HG03135 (cell line): ENCODE measurements at regions not wholly inside any gene's neighbourhood (a gene's known extent, or its start where the extent isn't known, plus 50 kb on each side); places are given as distances from the start of the nearest gene placed in this dataset.

Experiments
- ATAC-seq: cut with Tn5 transposase; IDR thresholded peaks from one replicate; pipeline ENCODE4 v1.9.1; 2021; ENCODE audit warnings: mild to moderate bottlenecking, moderate library complexity; ENCODE audit not compliant: unreplicated experiment

GRCh38 chr1:8204826-8205225 is 113.1 kb upstream of the SLC45A1 start:
- no peak for ATAC-seq

- no peak for ATAC-seq
Measured at GRCh38 chr1:8203551-8203950, 114.4 kb upstream of the SLC45A1 start.

- ATAC-seq: no peak
Measured at GRCh38 chr1:8203056-8203455, 114.9 kb upstream of the SLC45A1 start.

- ATAC-seq: no peak
Measured at GRCh38 chr1:8202182-8202905, 115.6 kb upstream of the SLC45A1 start.

- ATAC-seq: no peak
Measured at GRCh38 chr1:8201331-8201861, 116.5 kb upstream of the SLC45A1 start.

- ATAC-seq: no peak
Measured at GRCh38 chr1:8200317-8201115, 117.4 kb upstream of the SLC45A1 start.

GRCh38 chr1:8198522-8198921 is 119.4 kb upstream of the SLC45A1 start:
- no peak for ATAC-seq

- no peak for ATAC-seq
Measured at GRCh38 chr1:8197493-8198282, 120.2 kb upstream of the SLC45A1 start.

- ATAC-seq: no peak
Measured at GRCh38 chr1:8194481-8195227, 123.3 kb upstream of the SLC45A1 start.

GRCh38 chr1:8193840-8194406 is 124.0 kb upstream of the SLC45A1 start:
- no peak for ATAC-seq

- ATAC-seq: no peak
Measured at GRCh38 chr1:8191474-8191873, 126.4 kb upstream of the SLC45A1 start.

GRCh38 chr1:8189931-8190483 is 127.9 kb upstream of the SLC45A1 start:
- ATAC-seq: no peak

- ATAC-seq: no peak
Measured at GRCh38 chr1:8185400-8185799, 132.5 kb upstream of the SLC45A1 start.

- ATAC-seq: no peak
Measured at GRCh38 chr1:8184301-8184700, 133.6 kb upstream of the SLC45A1 start.

- no peak for ATAC-seq
Measured at GRCh38 chr1:8182034-8182761, 135.7 kb upstream of the SLC45A1 start.

GRCh38 chr1:8179132-8179793 is 138.7 kb upstream of the SLC45A1 start:
- ATAC-seq: no peak

- no peak for ATAC-seq
Measured at GRCh38 chr1:8176279-8176678, 141.6 kb upstream of the SLC45A1 start.

GRCh38 chr1:8174807-8175206 is 143.1 kb upstream of the SLC45A1 start:
- no peak for ATAC-seq
